NT2/D1 (cell line): ENCODE measurements at regions not wholly inside any gene's neighbourhood (a gene's known extent, or its start where the extent isn't known, plus 50 kb on each side); places are given as distances from the start of the nearest gene placed in this dataset.

Experiments
- SUZ12 ChIP-seq: IDR thresholded peaks from 2 replicates; pipeline ENCODE4 v1.6.1; 2011; ENCODE audit not compliant: insufficient read length, insufficient read depth; ENCODE audit errors: extremely low read depth
- YY1 ChIP-seq: IDR thresholded peaks from 2 replicates; pipeline ENCODE4 v1.6.1; 2011; ENCODE audit not compliant: insufficient read length, insufficient read depth
- ZNF274 ChIP-seq: IDR thresholded peaks from 2 replicates; pipeline ENCODE4 v1.6.1; 2011; ENCODE audit warnings: mild to moderate bottlenecking, low read depth, low read length

DNA sequence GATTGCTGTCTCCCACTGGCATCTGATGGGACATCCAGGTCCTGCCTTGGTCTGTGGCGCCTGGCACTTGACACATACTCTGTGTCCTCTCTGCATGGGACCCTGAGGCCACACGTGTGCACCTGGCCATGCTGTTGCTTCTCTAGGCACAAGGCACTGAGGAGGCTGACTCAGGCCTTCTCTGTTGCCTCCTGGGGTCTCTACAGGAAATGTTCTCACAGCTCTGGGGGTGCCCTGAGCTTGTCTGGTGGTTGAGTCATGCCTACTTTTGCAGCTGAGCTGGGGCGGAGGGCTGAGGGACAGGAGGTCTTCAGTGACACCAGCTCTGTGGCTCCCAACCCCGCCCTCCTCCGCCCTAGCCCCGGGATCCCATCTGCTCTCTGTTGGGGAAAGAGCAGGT, 207.0 kb upstream of the HS6ST1 start:
- TF ChIP-seq YY1 (no peak), ZNF274 (no peak), SUZ12 (no peak)
